ENCODE measurements at regions not wholly inside any gene's neighbourhood (a gene's known extent, or its start where the extent isn't known, plus 50 kb on each side); places are given as distances from the start of the nearest gene placed in this dataset.

DNA sequence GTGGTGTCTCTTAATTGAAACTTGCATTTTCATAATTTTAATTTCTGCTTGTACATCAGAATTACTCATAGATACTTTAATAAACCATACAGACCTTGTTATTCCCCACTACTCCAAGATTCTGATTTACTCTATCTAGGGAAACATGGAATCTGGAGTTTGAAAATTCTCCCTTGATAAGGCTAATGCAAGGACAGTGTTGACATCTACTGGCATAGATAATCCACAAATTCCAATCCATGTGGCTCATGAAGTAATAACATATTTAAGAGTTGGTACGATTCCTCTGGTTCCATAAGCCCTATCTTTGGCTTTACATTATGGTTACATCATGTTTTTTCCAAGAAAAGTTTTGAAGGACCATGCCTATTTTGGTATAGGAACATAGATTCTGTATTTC is 759.2 kb downstream of the TLR4 start:
- Histone ChIP-seq H3K27ac (ENCODE audit: low read depth in 2 of 2, low read length in 2 of 2) (no peak overlapping the region), H3K9me3 (ENCODE audit: control insufficient read depth in 2 of 2, low read length in 2 of 2) (no peaks in the 10 kb centered on the region), H3K9ac (ENCODE audit: low read depth in 1 of 2, low read length in 2 of 2) (no peak overlapping the region), H3K27me3 (ENCODE audit: control insufficient read depth in 2 of 2, insufficient read depth in 2 of 2, low read length in 2 of 2) (no peaks in the 10 kb centered on the region), H3K36me3 (ENCODE audit: control insufficient read depth in 2 of 2, insufficient read depth in 2 of 2, low read length in 2 of 2) (no peaks in the 10 kb centered on the region), H3K4me3 (ENCODE audit: low read length in 2 of 2) (no peak overlapping the region), H3K4me1 (ENCODE audit: control insufficient read depth in 2 of 2, insufficient read depth in 2 of 2, low read length in 2 of 2) (peaks cover 0 to 2% of the 10 kb centered on the region in 2 donors)

DNA sequence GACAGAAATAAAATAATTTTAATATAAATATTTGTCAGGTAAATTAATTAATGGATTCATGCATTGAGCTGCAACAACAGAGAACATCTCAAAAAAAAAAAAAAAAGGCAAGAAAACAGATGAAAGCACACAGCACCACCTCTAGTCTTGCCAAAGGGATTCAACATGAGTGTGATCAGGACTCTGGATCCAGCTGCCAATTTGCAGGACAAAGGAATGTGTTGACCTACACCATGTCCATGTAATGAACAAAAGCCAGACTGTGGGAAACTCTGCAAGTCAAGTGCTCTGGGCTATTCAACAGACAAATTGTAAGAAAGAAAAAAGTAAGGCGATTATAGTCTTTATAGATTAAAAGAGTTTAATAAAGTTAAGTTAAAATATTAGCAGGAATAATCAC is 769.3 kb downstream of the TLR4 start:
- Histone ChIP-seq H3K4me1 (ENCODE audit: control insufficient read depth in 2 of 2, insufficient read depth in 2 of 2, low read length in 2 of 2) (no peaks in the 10 kb centered on the region), H3K27ac (ENCODE audit: low read depth in 2 of 2, low read length in 2 of 2) (no peak overlapping the region), H3K27me3 (ENCODE audit: control insufficient read depth in 2 of 2, insufficient read depth in 2 of 2, low read length in 2 of 2) (no peaks in the 10 kb centered on the region), H3K9me3 (ENCODE audit: control insufficient read depth in 2 of 2, low read length in 2 of 2) (no peaks in the 10 kb centered on the region), H3K4me3 (ENCODE audit: low read length in 2 of 2) (no peak overlapping the region), H3K9ac (ENCODE audit: low read depth in 1 of 2, low read length in 2 of 2) (no peak overlapping the region), H3K36me3 (ENCODE audit: control insufficient read depth in 2 of 2, insufficient read depth in 2 of 2, low read length in 2 of 2) (no peaks in the 10 kb centered on the region)

DNA sequence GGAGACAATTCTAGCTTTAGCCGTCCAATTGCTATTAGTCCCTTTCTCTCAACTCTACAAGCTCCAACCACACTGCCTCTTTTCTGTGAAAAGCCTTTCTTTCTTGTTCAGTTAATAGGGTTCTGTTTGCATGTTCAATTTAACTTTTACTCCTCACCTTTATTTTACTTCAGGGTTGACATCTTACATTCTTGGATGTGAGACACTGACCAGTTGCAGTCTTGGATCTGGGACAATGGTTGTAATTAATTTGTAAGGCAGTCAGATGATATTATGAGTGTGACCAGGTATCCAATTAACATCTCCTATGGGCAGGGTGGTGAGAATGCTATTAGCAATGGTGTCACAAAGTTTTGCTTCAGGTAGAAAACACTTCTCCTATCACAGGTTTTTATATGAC is 774.5 kb downstream of the TLR4 start:
- Histone ChIP-seq H3K27me3 (ENCODE audit: control insufficient read depth in 2 of 2, insufficient read depth in 2 of 2, low read length in 2 of 2) (no peaks in the 10 kb centered on the region), H3K4me1 (ENCODE audit: control insufficient read depth in 2 of 2, insufficient read depth in 2 of 2, low read length in 2 of 2) (no peaks in the 10 kb centered on the region), H3K9me3 (ENCODE audit: control insufficient read depth in 2 of 2, low read length in 2 of 2) (no peaks in the 10 kb centered on the region), H3K4me3 (ENCODE audit: low read length in 2 of 2) (no peak overlapping the region), H3K36me3 (ENCODE audit: control insufficient read depth in 2 of 2, insufficient read depth in 2 of 2, low read length in 2 of 2) (no peaks in the 10 kb centered on the region), H3K27ac (ENCODE audit: low read depth in 2 of 2, low read length in 2 of 2) (no peak overlapping the region), H3K9ac (ENCODE audit: low read depth in 1 of 2, low read length in 2 of 2) (no peak overlapping the region)

- Histone ChIP-seq H3K4me3 (ENCODE audit: low read length in 2 of 2) (no peak overlapping the region), H3K4me1 (ENCODE audit: control insufficient read depth in 2 of 2, insufficient read depth in 2 of 2, low read length in 2 of 2) (no peaks in the 10 kb centered on the region), H3K27ac (ENCODE audit: low read depth in 2 of 2, low read length in 2 of 2) (no peak overlapping the region), H3K36me3 (ENCODE audit: control insufficient read depth in 2 of 2, insufficient read depth in 2 of 2, low read length in 2 of 2) (no peaks in the 10 kb centered on the region), H3K9ac (ENCODE audit: low read depth in 1 of 2, low read length in 2 of 2) (no peak overlapping the region), H3K27me3 (ENCODE audit: control insufficient read depth in 2 of 2, insufficient read depth in 2 of 2, low read length in 2 of 2) (no peaks in the 10 kb centered on the region), H3K9me3 (ENCODE audit: control insufficient read depth in 2 of 2, low read length in 2 of 2) (no peaks in the 10 kb centered on the region)
These were observed 778.1 kb downstream of the TLR4 start for GRCh38 chr9:118482306-118482705.

- Histone ChIP-seq H3K9me3 (ENCODE audit: control insufficient read depth in 2 of 2, low read length in 2 of 2) (no peaks in the 10 kb centered on the region), H3K9ac (ENCODE audit: low read depth in 1 of 2, low read length in 2 of 2) (no peak overlapping the region), H3K27me3 (ENCODE audit: control insufficient read depth in 2 of 2, insufficient read depth in 2 of 2, low read length in 2 of 2) (no peaks in the 10 kb centered on the region), H3K27ac (ENCODE audit: low read depth in 2 of 2, low read length in 2 of 2) (no peak overlapping the region), H3K36me3 (ENCODE audit: control insufficient read depth in 2 of 2, insufficient read depth in 2 of 2, low read length in 2 of 2) (no peaks in the 10 kb centered on the region), H3K4me3 (ENCODE audit: low read length in 2 of 2) (no peak overlapping the region), H3K4me1 (ENCODE audit: control insufficient read depth in 2 of 2, insufficient read depth in 2 of 2, low read length in 2 of 2) (no peaks in the 10 kb centered on the region)
These were observed 779.5 kb downstream of the TLR4 start for GRCh38 chr9:118483677-118484076.

- Histone ChIP-seq H3K27me3 (ENCODE audit: control insufficient read depth in 2 of 2, insufficient read depth in 2 of 2, low read length in 2 of 2) (no peaks in the 10 kb centered on the region), H3K9me3 (ENCODE audit: control insufficient read depth in 2 of 2, low read length in 2 of 2) (no peaks in the 10 kb centered on the region), H3K4me3 (ENCODE audit: low read length in 2 of 2) (no peak overlapping the region)
These were observed 799.0 kb downstream of the TLR4 start for GRCh38 chr9:118503236-118503635.

GRCh38 chr9:118510711-118511110 is 806.5 kb downstream of the TLR4 start:
- no peak overlapping the region for H3K4me3 ChIP-seq (ENCODE audit: low read length in 2 of 2)
- no peaks in the 10 kb centered on the region for H3K4me1 ChIP-seq (ENCODE audit: control insufficient read depth in 2 of 2, insufficient read depth in 2 of 2, low read length in 2 of 2)
- no peak overlapping the region for H3K27ac ChIP-seq (ENCODE audit: low read depth in 2 of 2, low read length in 2 of 2)
- H3K27me3 ChIP-seq (ENCODE audit: control insufficient read depth in 2 of 2, insufficient read depth in 2 of 2, low read length in 2 of 2): no peaks in the 10 kb centered on the region
- no peaks in the 10 kb centered on the region for H3K9me3 ChIP-seq (ENCODE audit: control insufficient read depth in 2 of 2, low read length in 2 of 2)
- no peaks in the 10 kb centered on the region for H3K36me3 ChIP-seq (ENCODE audit: control insufficient read depth in 2 of 2, insufficient read depth in 2 of 2, low read length in 2 of 2)
- no peak overlapping the region for H3K9ac ChIP-seq (ENCODE audit: low read depth in 1 of 2, low read length in 2 of 2)

More at GRCh38 chr9:118503236-118503635, 799.0 kb downstream of the TLR4 start:
- Histone ChIP-seq H3K36me3 (ENCODE audit: control insufficient read depth in 2 of 2, insufficient read depth in 2 of 2, low read length in 2 of 2) (no peaks in the 10 kb centered on the region), H3K4me1 (ENCODE audit: control insufficient read depth in 2 of 2, insufficient read depth in 2 of 2, low read length in 2 of 2) (no peaks in the 10 kb centered on the region), H3K9ac (ENCODE audit: low read depth in 1 of 2, low read length in 2 of 2) (no peak overlapping the region), H3K27ac (ENCODE audit: low read depth in 2 of 2, low read length in 2 of 2) (no peak overlapping the region)

GRCh38 chr9:118515947-118516346 is 811.7 kb downstream of the TLR4 start:
- Histone ChIP-seq H3K27ac (ENCODE audit: low read depth in 2 of 2, low read length in 2 of 2) (no peak overlapping the region), H3K4me1 (ENCODE audit: control insufficient read depth in 2 of 2, insufficient read depth in 2 of 2, low read length in 2 of 2) (no peaks in the 10 kb centered on the region), H3K9me3 (ENCODE audit: control insufficient read depth in 2 of 2, low read length in 2 of 2) (no peaks in the 10 kb centered on the region), H3K27me3 (ENCODE audit: control insufficient read depth in 2 of 2, insufficient read depth in 2 of 2, low read length in 2 of 2) (no peaks in the 10 kb centered on the region), H3K9ac (ENCODE audit: low read depth in 1 of 2, low read length in 2 of 2) (no peak overlapping the region), H3K36me3 (ENCODE audit: control insufficient read depth in 2 of 2, insufficient read depth in 2 of 2, low read length in 2 of 2) (no peaks in the 10 kb centered on the region), H3K4me3 (ENCODE audit: low read length in 2 of 2) (no peak overlapping the region)

- H3K27ac ChIP-seq (ENCODE audit: low read depth in 2 of 2, low read length in 2 of 2): no peak overlapping the region
- H3K27me3 ChIP-seq (ENCODE audit: control insufficient read depth in 2 of 2, insufficient read depth in 2 of 2, low read length in 2 of 2): no peaks in the 10 kb centered on the region
- no peak overlapping the region for H3K4me3 ChIP-seq (ENCODE audit: low read length in 2 of 2)
- H3K4me1 ChIP-seq (ENCODE audit: control insufficient read depth in 2 of 2, insufficient read depth in 2 of 2, low read length in 2 of 2): no peaks in the 10 kb centered on the region
- no peaks in the 10 kb centered on the region for H3K9me3 ChIP-seq (ENCODE audit: control insufficient read depth in 2 of 2, low read length in 2 of 2)
- H3K36me3 ChIP-seq (ENCODE audit: control insufficient read depth in 2 of 2, insufficient read depth in 2 of 2, low read length in 2 of 2): no peaks in the 10 kb centered on the region
- no peak overlapping the region for H3K9ac ChIP-seq (ENCODE audit: low read depth in 1 of 2, low read length in 2 of 2)
These were observed 817.1 kb downstream of the TLR4 start for GRCh38 chr9:118521261-118521660.

GRCh38 chr9:118522093-118523028 is 818.2 kb downstream of the TLR4 start:
- Histone ChIP-seq H3K27ac (ENCODE audit: low read depth in 2 of 2, low read length in 2 of 2) (no peak overlapping the region), H3K36me3 (ENCODE audit: control insufficient read depth in 2 of 2, insufficient read depth in 2 of 2, low read length in 2 of 2) (no peaks in the 10 kb centered on the region), H3K4me1 (ENCODE audit: control insufficient read depth in 2 of 2, insufficient read depth in 2 of 2, low read length in 2 of 2) (no peaks in the 10 kb centered on the region), H3K4me3 (ENCODE audit: low read length in 2 of 2) (no peak overlapping the region), H3K9me3 (ENCODE audit: control insufficient read depth in 2 of 2, low read length in 2 of 2) (no peaks in the 10 kb centered on the region), H3K27me3 (ENCODE audit: control insufficient read depth in 2 of 2, insufficient read depth in 2 of 2, low read length in 2 of 2) (no peaks in the 10 kb centered on the region), H3K9ac (ENCODE audit: low read depth in 1 of 2, low read length in 2 of 2) (no peak overlapping the region)
